HG03442 (cell line): ENCODE measurements at regions not wholly inside any gene's neighbourhood (a gene's known extent, or its start where the extent isn't known, plus 50 kb on each side); places are given as distances from the start of the nearest gene placed in this dataset.

Experiments
- ATAC-seq: cut with Tn5 transposase; IDR thresholded peaks from one replicate; pipeline ENCODE4 v1.9.1; 2021; ENCODE audit warnings: mild to moderate bottlenecking, moderate library complexity; ENCODE audit not compliant: unreplicated experiment

- no peak for ATAC-seq
These were observed 132.9 kb upstream of the PKDCC start for GRCh38 chr2:41914936-41915335.

GRCh38 chr2:41916177-41916576, 131.6 kb upstream of the PKDCC start:
- no peak for ATAC-seq

GRCh38 chr2:41917587-41917986, 130.2 kb upstream of the PKDCC start:
- ATAC-seq, result no peak

- no peak for ATAC-seq
These were observed 128.7 kb upstream of the PKDCC start for GRCh38 chr2:41919135-41919534.

GRCh38 chr2:41920181-41920580, 127.6 kb upstream of the PKDCC start:
- no peak for ATAC-seq

GRCh38 chr2:41920812-41921211, 127.0 kb upstream of the PKDCC start:
- no peak for ATAC-seq

GRCh38 chr2:41922177-41922576, 125.6 kb upstream of the PKDCC start:
- ATAC-seq, result no peak

- ATAC-seq, result no peak
These were observed 124.5 kb upstream of the PKDCC start for GRCh38 chr2:41923156-41923786.

GRCh38 chr2:41924024-41924423, 123.8 kb upstream of the PKDCC start:
- no peak for ATAC-seq

GRCh38 chr2:41924709-41925408, 123.0 kb upstream of the PKDCC start:
- ATAC-seq, result no peak

- no peak for ATAC-seq
These were observed 122.1 kb upstream of the PKDCC start for GRCh38 chr2:41925712-41926111.

- no peak for ATAC-seq
These were observed 120.9 kb upstream of the PKDCC start for GRCh38 chr2:41926614-41927580.

GRCh38 chr2:41927581-41928264, 120.1 kb upstream of the PKDCC start:
- no peak for ATAC-seq

GRCh38 chr2:41928526-41928925, 119.3 kb upstream of the PKDCC start:
- ATAC-seq, result no peak

- ATAC-seq, result peak; percentile 66
These were observed 116.8 kb upstream of the PKDCC start for GRCh38 chr2:41930807-41931566.

- ATAC-seq, result no peak
These were observed 115.4 kb upstream of the PKDCC start for GRCh38 chr2:41932241-41933045.

- no peak for ATAC-seq
These were observed 114.8 kb upstream of the PKDCC start for GRCh38 chr2:41933046-41933420.

- no peak for ATAC-seq
These were observed 114.1 kb upstream of the PKDCC start for GRCh38 chr2:41933585-41934320.
